HEK293T (cell line): ENCODE measurements at regions not wholly inside any gene's neighbourhood (a gene's known extent, or its start where the extent isn't known, plus 50 kb on each side); places are given as distances from the start of the nearest gene placed in this dataset.

Source experiments
- CTCF ChIA-PET: fragments of 350-600 bp; formaldehyde crosslinking; extraction: SDS; loops from one replicate; lab custom pipeline; 2021; ENCODE audit warnings: antibody characterized with exemption, inconsistent platforms; lab: Yijun Ruan, JAX
- POLR2A ChIA-PET: fragments of 350-600 bp; formaldehyde crosslinking; extraction: SDS; loops from one replicate; lab custom pipeline; 2020; ENCODE audit warnings: antibody characterized with exemption, inconsistent platforms; lab: Yijun Ruan, JAX
- DNase-seq: peaks from one replicate; pipeline ENCODE4 v3.0.0; 2012; ENCODE audit warnings: mixed read lengths; ENCODE audit errors: extremely low spot score
- ARNT ChIP-seq: fragments of 450-650 bp; IDR thresholded peaks from 2 replicates; pipeline ENCODE4 v1.6.1; 2017; ENCODE audit warnings: mild to moderate bottlenecking
- BHLHE40 ChIP-seq: fragments of 450-650 bp; IDR thresholded peaks from 2 replicates; pipeline ENCODE4 v1.6.1; 2016; ENCODE audit warnings: mild to moderate bottlenecking, moderate library complexity, borderline replicate concordance
- CTBP1 ChIP-seq: fragments of 450-650 bp; IDR thresholded peaks from 2 replicates; pipeline ENCODE4 v1.6.1; 2016; ENCODE audit warnings: borderline replicate concordance
- ELF4 ChIP-seq: fragments of 450-650 bp; IDR thresholded peaks from 2 replicates; pipeline ENCODE4 v1.6.1; 2017; ENCODE audit warnings: antibody characterized with exemption
- FOXA1 ChIP-seq: fragments of 450-650 bp; IDR thresholded peaks from 2 replicates; pipeline ENCODE4 v1.6.1; 2016; ENCODE audit warnings: mild to moderate bottlenecking
- FOXK2 ChIP-seq: fragments of 450-650 bp; IDR thresholded peaks from 2 replicates; pipeline ENCODE4 v1.6.1; 2016; ENCODE audit warnings: mild to moderate bottlenecking
- FOXM1 ChIP-seq: fragments of 450-650 bp; IDR thresholded peaks from 2 replicates; pipeline ENCODE4 v1.6.1; 2017; ENCODE audit warnings: mild to moderate bottlenecking, borderline replicate concordance
- HDGF ChIP-seq: fragments of 450-650 bp; IDR thresholded peaks from 2 replicates; pipeline ENCODE4 v1.6.1; 2017; ENCODE audit warnings: antibody characterized with exemption, borderline replicate concordance
- L3MBTL2 ChIP-seq: fragments of 450-650 bp; conservative IDR thresholded peaks from 2 replicates; pipeline ENCODE4 v1.6.1; 2016; ENCODE audit warnings: mild to moderate bottlenecking
- LEF1 ChIP-seq: fragments of 450-650 bp; IDR thresholded peaks from 2 replicates; pipeline ENCODE4 v1.6.1; 2017; ENCODE audit warnings: mild to moderate bottlenecking, borderline replicate concordance
- NFRKB ChIP-seq: fragments of 450-650 bp; IDR thresholded peaks from 2 replicates; pipeline ENCODE4 v1.6.1; 2016; ENCODE audit warnings: mild to moderate bottlenecking, moderate library complexity
- PKNOX1 ChIP-seq: fragments of 450-650 bp; IDR thresholded peaks from 2 replicates; pipeline ENCODE4 v1.6.1; 2016
- SP1 ChIP-seq: fragments of 450-650 bp; IDR thresholded peaks from 2 replicates; pipeline ENCODE4 v1.6.1; 2017
- SUZ12 ChIP-seq: fragments of 450-650 bp; IDR thresholded peaks from 2 replicates; pipeline ENCODE4 v1.6.1; 2016; ENCODE audit warnings: mild to moderate bottlenecking
- TARDBP ChIP-seq: fragments of 450-650 bp; IDR thresholded peaks from 2 replicates; pipeline ENCODE4 v1.6.1; 2016
- ZNF384 ChIP-seq: fragments of 450-650 bp; IDR thresholded peaks from 2 replicates; pipeline ENCODE4 v1.6.1; 2016

- POLR2A ChIA-PET = no interaction called here
- no peak for DNase-seq
- CTCF ChIA-PET = no interaction called here
- 0 out of 2 replicates have a peak, but pooled peaks have one; percentile 25 for TF ChIP-seq L3MBTL2
- no peak for TF ChIP-seq HDGF
- peak; percentile 22; the same call in 1 of the 2 replicates for TF ChIP-seq CTBP1
- no peak for TF ChIP-seq ELF4
- TF ChIP-seq PKNOX1 = peak; percentile 44
Observed at GRCh38 chr10:43854007-43854406, 205.3 kb upstream of the ZNF32 start.

- TF ChIP-seq SP1 (no peak), ARNT (no peak), SUZ12 (no peak), ELF4 (no peak), FOXM1 (no peak), L3MBTL2 (no peak), LEF1 (no peak), HDGF (no peak), FOXA1 (no peak), BHLHE40 (no peak), TARDBP (no peak)
- no peak for DNase-seq
- CTCF ChIA-PET = no interaction called here
- POLR2A ChIA-PET = no interaction called here
Observed at GRCh38 chr10:43853369-43853768, 204.7 kb upstream of the ZNF32 start.

GRCh38 chr10:43852644-43853214 lies 204.0 kb upstream of the ZNF32 start:
- DNase-seq = no peak
- TF ChIP-seq ELF4 = no peak
- no peak for TF ChIP-seq FOXK2
- no peak for TF ChIP-seq BHLHE40
- ChIA-PET CTCF (no interaction called here), POLR2A (no interaction called here)

GRCh38 chr10:43852149-43852548 lies 203.5 kb upstream of the ZNF32 start:
- CTCF ChIA-PET = no interaction called here
- POLR2A ChIA-PET = no interaction called here
- TF ChIP-seq BHLHE40 (no peak), TARDBP (no peak), FOXK2 (no peak), ARNT (no peak), SP1 (no peak), LEF1 (no peak), PKNOX1 (no peak), ZNF384 (no peak), L3MBTL2 (no peak)
- no peak for DNase-seq

- no peak for DNase-seq
- TF ChIP-seq FOXM1 (no peak), FOXK2 (no peak), LEF1 (no peak), HDGF (no peak), L3MBTL2 (no peak), SP1 (no peak), SUZ12 (no peak), PKNOX1 (no peak), FOXA1 (no peak), BHLHE40 (no peak), ARNT (no peak), ELF4 (no peak), TARDBP (no peak), NFRKB (no peak), CTBP1 (no peak), ZNF384 (no peak)
- ChIA-PET POLR2A (interaction anchor here (0.6 kb wide), 1 partner anchor 24 kb away, joined by 3 read pairs; no protein-coding TSS in a partner anchor), CTCF (no interaction called here)
Observed at GRCh38 chr10:43851030-43851429, 202.3 kb upstream of the ZNF32 start.

- DNase-seq = no peak
- CTCF ChIA-PET = no interaction called here
- TF ChIP-seq L3MBTL2 (no peak), SP1 (no peak), ZNF384 (no peak), PKNOX1 (no peak), CTBP1 (no peak), LEF1 (no peak), SUZ12 (no peak), NFRKB (no peak), BHLHE40 (no peak), TARDBP (no peak), ELF4 (no peak), FOXM1 (no peak), HDGF (no peak), FOXK2 (no peak), ARNT (no peak)
- POLR2A ChIA-PET = no interaction called here
Observed at GRCh38 chr10:43849551-43849950, 200.9 kb upstream of the ZNF32 start.

GRCh38 chr10:43846968-43847367 lies 198.3 kb upstream of the ZNF32 start:
- TF ChIP-seq HDGF (no peak), ZNF384 (no peak), BHLHE40 (no peak)
- ChIA-PET POLR2A (no interaction called here), CTCF (interaction anchor here (0.8 kb wide), 1 partner anchor 15 kb away, joined by 3 read pairs; no protein-coding TSS in a partner anchor)
- DNase-seq = no peak
